IMR-90 (cell line): ENCODE measurements at regions not wholly inside any gene's neighbourhood (a gene's known extent, or its start where the extent isn't known, plus 50 kb on each side); places are given as distances from the start of the nearest gene placed in this dataset.
A peak's percentile ranks its signal among the peaks of the same experiment; 100 is the strongest.

Experiments used
- ATAC-seq: fragments of 200-7000 bp; cut with Tn5 transposase; 2 replicates; pipeline ENCODE4 v1.9.1; 2020; ENCODE audit warnings: low read depth, mild to moderate bottlenecking, moderate library complexity
- BruUV-seq: library from RNA; stranded (reverse); fragments of 400-500 nt; replicated peaks from 2 replicates; lab custom pipeline; 2021; lab: Mats Ljungman, UMichigan
- CTCF ChIA-PET: fragments of 300-600 bp; formaldehyde crosslinking; extraction: SDS; loops from one replicate; lab custom pipeline; 2021; ENCODE audit warnings: antibody characterized with exemption; lab: Yijun Ruan, JAX
- POLR2A ChIA-PET: fragments of 300-600 bp; sonication (Branson Sonifier 250); formaldehyde crosslinking; loops from one replicate; lab custom pipeline; 2022; ENCODE audit warnings: antibody characterized with exemption; ENCODE audit not compliant: unreplicated experiment; lab: Charles Lee
- DNase-seq: peaks from one replicate; pipeline ENCODE4 v3.0.0; 2013
- H2AFZ ChIP-seq: replicated peaks from 2 replicates; pipeline ENCODE3; 2013; ENCODE audit warnings: low read length, mild to moderate bottlenecking; ENCODE audit not compliant: poor library complexity
- H2AK5ac ChIP-seq: 2 replicates; pipeline ENCODE4 v1.6.1; 2013; ENCODE audit warnings: low read depth, low read length, inconsistent platforms
- H2AK9ac ChIP-seq: replicated peaks from 2 replicates; pipeline ENCODE3; 2013; ENCODE audit warnings: mild to moderate bottlenecking, low read depth, low read length, moderate library complexity; ENCODE audit not compliant: poor library complexity
- H2BK120ac ChIP-seq: 2 replicates; pipeline ENCODE4 v1.6.1; 2013; ENCODE audit warnings: low read depth, low read length, inconsistent platforms
- H2BK15ac ChIP-seq: 3 replicates; pipeline ENCODE4 v1.6.1; 2013; ENCODE audit warnings: low read depth, low read length, inconsistent platforms
- H2BK20ac ChIP-seq: 2 replicates; pipeline ENCODE4 v1.6.1; 2013; ENCODE audit warnings: low read depth, mild to moderate bottlenecking, inconsistent platforms, low read length, moderate library complexity
- H2BK5ac ChIP-seq: 2 replicates; pipeline ENCODE4 v1.6.1; 2013; ENCODE audit warnings: mild to moderate bottlenecking, low read depth, low read length, inconsistent platforms; ENCODE audit not compliant: poor library complexity, severe bottlenecking
- H3K14ac ChIP-seq: replicated peaks from 2 replicates; pipeline ENCODE4 v1.6.1; 2013; ENCODE audit warnings: low read depth, low read length, inconsistent platforms
- H3K18ac ChIP-seq: 2 replicates; pipeline ENCODE4 v1.6.1; 2013; ENCODE audit warnings: low read depth, low read length, control low read depth
- H3K23ac ChIP-seq: 2 replicates; pipeline ENCODE4 v1.6.1; 2013; ENCODE audit warnings: low read depth, low read length, inconsistent platforms
- H3K27ac ChIP-seq: 2 replicates; pipeline ENCODE4 v1.5.1; 2013; ENCODE audit warnings: mild to moderate bottlenecking, control low read depth, low read length; ENCODE audit not compliant: insufficient read depth
- H3K27me3 ChIP-seq: 2 replicates; pipeline ENCODE4 v1.6.1; 2013; ENCODE audit warnings: low read length; ENCODE audit not compliant: control insufficient read depth, insufficient read depth
- H3K36me3 ChIP-seq: 2 replicates; pipeline ENCODE4 v1.6.1; 2013; ENCODE audit warnings: low read length, mixed read lengths; ENCODE audit not compliant: control insufficient read depth, insufficient read depth
- H3K4ac ChIP-seq: 2 replicates; pipeline ENCODE4 v1.6.1; 2013; ENCODE audit warnings: low read depth, low read length, inconsistent platforms
- H3K4me1 ChIP-seq: 2 replicates; pipeline ENCODE4 v1.6.1; 2013; ENCODE audit warnings: low read length, mixed read lengths; ENCODE audit not compliant: control insufficient read depth, insufficient read depth
- H3K4me2 ChIP-seq: 2 replicates; pipeline ENCODE4 v1.6.1; 2013; ENCODE audit warnings: low read depth, mild to moderate bottlenecking, control low read depth, low read length, moderate library complexity
- H3K4me3 ChIP-seq: 2 replicates; pipeline ENCODE4 v1.5.1; 2013; ENCODE audit warnings: low read depth, mild to moderate bottlenecking, control low read depth, low read length, moderate library complexity; ENCODE audit not compliant: insufficient read depth
- H3K56ac ChIP-seq: 2 replicates; pipeline ENCODE4 v1.6.1; 2013; ENCODE audit warnings: low read length, inconsistent platforms; ENCODE audit not compliant: insufficient read depth; ENCODE audit errors: extremely low read depth
- H3K79me1 ChIP-seq, 2 experiments: 2 replicates each; pipeline ENCODE4 v1.6.1; 2013; ENCODE audit warnings: low read length in 2 of 2, inconsistent platforms in 1 of 2, low read depth in 1 of 2
- H3K9ac ChIP-seq: 2 replicates; pipeline ENCODE4 v1.6.1; 2013; ENCODE audit warnings: low read depth, low read length, control low read depth
- H3K9me1 ChIP-seq: 2 replicates; pipeline ENCODE4 v1.6.1; 2013; ENCODE audit warnings: low read length, inconsistent platforms; ENCODE audit not compliant: insufficient read depth
- H3K9me3 ChIP-seq: 2 replicates; pipeline ENCODE4 v1.6.1; 2013; ENCODE audit warnings: low read length; ENCODE audit not compliant: control insufficient read depth, insufficient read depth
- H4K20me1 ChIP-seq: 2 replicates; pipeline ENCODE4 v1.6.1; 2013; ENCODE audit warnings: low read length, inconsistent platforms; ENCODE audit not compliant: insufficient read depth
- H4K5ac ChIP-seq: 2 replicates; pipeline ENCODE4 v1.6.1; 2013; ENCODE audit warnings: mild to moderate bottlenecking, low read depth, low read length, control low read depth
- H4K8ac ChIP-seq, 2 experiments: 2 replicates each; pipeline ENCODE4 v1.6.1; 2013; ENCODE audit warnings: low read depth in 2 of 2, low read length in 2 of 2, control low read depth in 1 of 2, inconsistent platforms in 1 of 2
- H4K91ac ChIP-seq: 2 replicates; pipeline ENCODE4 v1.6.1; 2013; ENCODE audit warnings: low read depth, low read length, inconsistent platforms; ENCODE audit not compliant: insufficient read depth
- FOS ChIP-seq: fragments of 150-350 bp; IDR thresholded peaks from 2 replicates; pipeline ENCODE4 v1.6.1; 2016; ENCODE audit warnings: low read depth, low read length
- WGBS, 2 experiments: methylation state at CpG; one replicate each; pipeline versions ENCODE4 v1.1.5 to v1.1.7; 2013; ENCODE audit warnings: missing lambda C conversion rate in 2 of 2; ENCODE audit not compliant: insufficient read length in 1 of 2; ENCODE audit errors: extremely low coverage in 2 of 2; 5-methylcytosine and 5-hydroxymethylcytosine counted together
- dilution Hi-C: fragments of 300-500 bp; cut with HindIII; formaldehyde crosslinking; loops from one replicate; pipeline ENCODE4 v1.14.3; 2018; ENCODE audit warnings: low sequenced_read_pairs; ENCODE audit not compliant: unreplicated experiment
- in situ Hi-C: fragments of 300-500 bp; cut with MboI; formaldehyde crosslinking; loops from 3 replicates; pipeline ENCODE4 v1.14.3; 2019; ENCODE audit warnings: low sequenced_read_pairs, inconsistent platforms, mixed read lengths
- intact Hi-C: fragments of 100-400 bp; cut with micrococcal nuclease; formaldehyde crosslinking; loops from 2 replicates; pipeline ENCODE4 v1.10.0; 2022

- in situ Hi-C loops (no loop called here), intact Hi-C loops (no loop called here), dilution Hi-C loops (no loop called here)
- no peak overlapping the region for H3K56ac ChIP-seq
- H3K9ac ChIP-seq = no peak overlapping the region
- no peak overlapping the region for H4K91ac ChIP-seq
- H3K23ac ChIP-seq = no peak overlapping the region
- no peak overlapping the region for H3K4me3 ChIP-seq
- H3K27me3 ChIP-seq = no peaks in the 10 kb centered on the region
- H3K4me2 ChIP-seq = no peak overlapping the region
- H2BK5ac ChIP-seq = no peak overlapping the region
- H4K8ac ChIP-seq = no peak overlapping the region
- H3K9me3 ChIP-seq = no peaks in the 10 kb centered on the region
- no peak overlapping the region for H2BK120ac ChIP-seq
- no peaks in the 10 kb centered on the region for H4K20me1 ChIP-seq
- H3K36me3 ChIP-seq = no peaks in the 10 kb centered on the region
- H2AK9ac ChIP-seq = no peak overlapping the region
- H3K9me1 ChIP-seq = no peaks in the 10 kb centered on the region
- ChIA-PET CTCF (no interaction called here), POLR2A (no interaction called here)
- no peak for TF ChIP-seq FOS
- no peak for ATAC-seq
- H3K14ac ChIP-seq = no peak overlapping the region
- H2BK15ac ChIP-seq = no peak overlapping the region
- no peaks in the 10 kb centered on the region for H3K79me1 ChIP-seq
- peak; percentile 3 for DNase-seq
- no TSS peak for BruUV-seq
- H3K4ac ChIP-seq = no peak overlapping the region
- no peak overlapping the region for H4K5ac ChIP-seq
- H2AFZ ChIP-seq = no peak overlapping the region
- H2AK5ac ChIP-seq = no peak overlapping the region
- no peak overlapping the region for H3K27ac ChIP-seq
- H2BK20ac ChIP-seq = no peak overlapping the region
- WGBS, 2 experiments = no CpG with 5 or more reads among the region's 1 CpG
- H3K4me1 ChIP-seq = no peaks in the 10 kb centered on the region
- H3K18ac ChIP-seq = no peak overlapping the region
Observed at GRCh38 chr13:74586847-74587246, 452.6 kb upstream of the KLF12 start.
